ENCODE measurements at regions not wholly inside any gene's neighbourhood (a gene's known extent, or its start where the extent isn't known, plus 50 kb on each side); places are given as distances from the start of the nearest gene placed in this dataset.
"Not testable (repeated sequence)": the region's sequence is repeated elsewhere in the genome, so short reads cannot be mapped to it uniquely, and the experiment has no call there.

DNA sequence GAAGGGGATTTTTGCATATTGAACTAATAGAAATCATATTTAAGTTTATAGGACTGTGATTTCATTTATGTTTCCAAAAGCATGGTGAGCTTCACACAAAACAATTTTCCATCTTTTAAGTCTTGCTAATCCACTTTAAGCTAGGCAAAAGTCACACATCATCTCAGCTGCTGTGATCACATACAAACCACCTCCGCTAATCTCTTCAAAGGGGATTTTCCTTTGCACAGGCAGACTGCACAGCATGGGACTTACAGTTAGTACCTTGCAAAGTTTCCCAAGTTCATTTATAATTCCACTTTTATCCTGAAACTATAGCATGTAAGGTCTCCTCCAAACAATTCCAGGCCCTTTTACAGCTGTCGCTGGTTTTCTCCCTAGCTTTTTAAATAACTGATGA, 225.1 kb upstream of the CNTN3 start:
- DNase-seq (ENCODE audit: low read depth in 4 of 4, low spot score in 3 of 4) = no peak

- no peak for DNase-seq (ENCODE audit: low read depth in 4 of 4, low spot score in 3 of 4)
Measured at GRCh38 chr3:74832925-74833324, 218.5 kb upstream of the CNTN3 start.

DNA sequence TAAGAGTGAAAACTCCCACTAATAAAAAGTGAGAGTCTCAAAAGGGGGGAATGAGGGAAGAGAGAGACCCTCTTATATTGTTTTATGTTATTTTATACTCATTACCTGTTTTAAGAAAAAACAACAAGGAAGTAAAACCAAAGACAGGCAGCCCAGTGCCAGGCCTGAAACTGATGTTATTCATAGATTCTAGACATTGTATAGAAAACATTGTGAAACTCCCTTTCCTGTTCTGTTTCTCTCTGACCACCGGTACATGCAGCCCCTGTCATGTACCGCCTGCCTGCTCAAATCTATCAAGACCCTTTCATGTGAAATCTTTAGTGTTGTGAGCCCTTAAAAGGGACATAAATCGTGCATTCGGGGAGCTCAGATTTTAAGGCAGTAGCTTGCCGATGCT, 216.4 kb upstream of the CNTN3 start:
- DNase-seq (ENCODE audit: low read depth in 4 of 4, low spot score in 3 of 4) = not testable (repeated sequence)

GRCh38 chr3:74825404-74825803, 210.9 kb upstream of the CNTN3 start:
- DNase-seq (ENCODE audit: low read depth in 4 of 4, low spot score in 3 of 4) = not testable (repeated sequence)

DNA sequence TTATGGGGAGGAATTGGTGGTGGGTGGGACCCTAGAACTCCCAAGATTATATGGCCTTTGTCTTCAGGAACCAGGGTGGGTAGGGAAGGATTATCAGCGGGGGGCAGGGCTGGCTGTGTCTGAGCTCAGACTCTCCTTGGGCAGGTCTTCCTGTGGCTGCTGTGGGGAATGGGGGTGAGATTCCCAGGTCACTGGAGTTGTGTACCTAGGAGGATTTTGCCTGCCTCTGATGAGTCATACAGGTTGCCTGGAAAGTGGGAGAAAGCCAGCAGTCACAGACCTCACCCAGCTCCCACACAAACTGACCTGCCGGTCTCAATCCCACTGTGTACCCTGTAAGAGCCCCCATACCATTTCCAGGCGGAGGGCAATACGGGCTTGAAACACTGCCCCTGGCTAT, 209.9 kb upstream of the CNTN3 start:
- DNase-seq (ENCODE audit: low read depth in 4 of 4, low spot score in 3 of 4) = no peak

DNA sequence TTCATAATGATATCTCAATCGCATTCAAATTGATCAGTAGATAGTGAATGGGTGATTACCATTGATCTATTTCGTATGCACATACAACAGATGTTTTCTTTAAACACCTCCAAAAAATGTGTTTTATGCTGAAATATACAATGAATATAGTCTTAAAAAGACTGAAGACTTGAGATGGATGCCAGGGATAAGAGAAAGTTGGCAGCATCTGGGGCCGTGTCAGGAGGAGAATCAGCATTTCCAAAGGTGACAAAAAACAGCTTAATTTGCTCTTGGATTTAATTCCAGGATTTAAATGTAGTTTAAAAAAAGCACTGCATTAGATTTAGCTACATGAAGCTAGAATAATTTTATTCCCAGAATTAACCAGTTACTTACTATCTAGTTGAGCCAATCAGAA, 199.7 kb upstream of the CNTN3 start:
- DNase-seq (ENCODE audit: low read depth in 4 of 4, low spot score in 3 of 4) = no peak

DNA sequence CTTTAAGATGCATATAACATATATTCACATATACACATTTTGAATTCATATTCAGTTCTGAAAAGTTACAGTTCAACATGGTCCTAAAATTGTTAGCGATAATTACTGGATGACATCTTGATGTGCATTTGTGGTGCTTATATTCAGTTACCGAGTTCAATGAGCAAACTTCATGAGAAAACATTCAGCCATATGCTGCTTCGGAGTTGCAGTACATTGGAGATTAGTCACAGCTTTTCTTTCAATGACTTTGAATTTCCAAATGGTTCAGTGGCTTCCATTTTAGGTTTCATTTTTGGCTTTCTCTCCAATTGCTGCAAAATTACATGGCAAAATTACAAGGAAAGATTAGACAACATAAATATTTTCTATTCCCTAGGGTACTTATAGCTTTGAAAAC, 198.3 kb upstream of the CNTN3 start:
- no peak for DNase-seq (ENCODE audit: low read depth in 4 of 4, low spot score in 3 of 4)

DNA sequence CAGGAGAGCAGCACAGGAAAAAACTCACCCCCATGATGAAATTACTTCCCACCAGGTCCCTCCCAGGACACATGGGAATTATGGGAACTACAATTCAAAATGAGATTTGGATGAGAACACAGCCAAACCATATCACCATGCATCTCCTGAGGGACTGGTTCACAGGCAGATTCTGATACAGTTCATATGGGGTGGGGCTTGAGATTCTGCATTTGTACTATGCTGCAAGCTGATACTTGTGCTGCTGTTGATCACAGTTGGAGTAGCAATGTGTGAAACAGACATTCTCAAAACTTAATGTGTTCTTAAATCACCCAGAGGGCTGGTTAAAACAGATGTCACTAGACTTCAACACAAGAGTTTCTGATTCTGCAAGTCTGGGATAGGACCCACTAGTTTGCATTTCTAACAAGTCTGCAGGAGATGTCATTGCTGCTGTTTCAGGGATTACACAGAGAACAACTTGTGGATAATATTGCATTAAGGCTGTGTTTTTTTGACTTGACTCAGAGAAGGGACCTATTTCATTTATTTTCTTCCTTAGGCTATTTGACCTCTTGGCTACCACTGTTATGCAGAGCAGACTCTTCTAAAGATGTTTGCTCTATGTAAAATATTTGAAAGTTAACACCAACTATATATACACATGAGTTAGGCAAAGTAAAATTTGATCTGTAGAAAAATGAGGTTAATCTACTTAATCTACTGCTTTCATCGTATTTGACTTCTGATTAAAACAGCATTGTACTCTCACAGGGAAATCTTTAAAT, 194.2 kb upstream of the CNTN3 start:
- no peak for DNase-seq (ENCODE audit: low read depth in 4 of 4, low spot score in 3 of 4)

GRCh38 chr3:74801924-74802323, 187.5 kb upstream of the CNTN3 start:
- no peak for DNase-seq (ENCODE audit: low read depth in 4 of 4, low spot score in 3 of 4)

DNA sequence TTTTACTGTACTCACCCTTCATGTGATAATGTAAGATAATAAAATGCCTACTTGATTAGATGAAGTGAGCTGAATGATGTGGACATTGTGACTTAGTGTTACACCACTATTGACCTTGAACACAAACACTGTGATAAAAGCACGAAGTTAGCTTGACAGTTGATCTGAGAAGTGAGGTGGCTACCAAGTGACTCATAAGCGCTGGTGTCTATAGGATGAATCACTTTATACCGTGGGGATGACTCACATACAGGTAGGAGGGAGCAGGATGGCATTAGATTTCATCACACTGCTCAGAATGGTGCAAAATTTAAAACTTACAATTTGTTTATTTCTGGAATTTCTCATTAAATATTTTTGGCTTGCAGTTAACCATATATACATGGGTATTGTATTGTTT, 174.7 kb upstream of the CNTN3 start:
- DNase-seq (ENCODE audit: low read depth in 4 of 4, low spot score in 3 of 4) = no peak

DNA sequence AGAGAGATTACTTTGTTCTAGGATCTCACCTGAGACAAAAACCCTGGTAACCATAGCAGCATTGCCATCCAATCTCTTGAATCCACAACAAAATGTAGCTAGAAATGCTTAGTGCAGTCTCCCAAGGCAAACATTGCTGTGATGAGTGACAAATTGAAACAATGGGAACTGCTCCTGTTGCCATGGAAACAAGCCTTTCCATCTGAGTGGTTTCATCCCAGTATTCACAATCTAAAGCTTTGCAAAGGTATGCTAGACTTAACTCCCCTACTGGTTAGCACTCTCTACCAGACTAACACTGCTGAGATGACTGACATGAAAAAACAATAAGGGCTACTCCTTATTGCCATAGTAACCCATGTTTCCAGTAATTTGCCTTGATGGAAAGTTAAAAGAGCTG, 172.6 kb upstream of the CNTN3 start:
- DNase-seq (ENCODE audit: low read depth in 4 of 4, low spot score in 3 of 4) = peak in 1 of 4 donors; percentile 4

DNA sequence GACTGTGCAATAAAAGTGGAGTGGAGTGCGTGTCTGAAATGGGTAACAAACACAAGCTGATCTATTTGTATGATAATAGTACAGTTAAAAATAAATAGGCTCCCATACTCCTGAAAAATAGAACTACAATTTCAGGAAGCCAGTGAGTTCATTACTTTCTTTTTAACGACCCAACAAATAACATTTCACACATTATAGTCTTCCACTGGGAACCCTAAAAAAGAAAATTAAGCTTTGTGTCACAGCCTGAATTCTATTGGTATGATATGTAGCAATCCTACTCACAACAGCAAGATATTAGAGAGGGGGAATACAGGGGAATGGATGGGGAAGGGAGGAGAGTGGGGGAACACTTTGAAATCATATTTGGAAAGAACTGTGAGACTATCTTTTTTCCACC, 156.9 kb upstream of the CNTN3 start:
- no peak for DNase-seq (ENCODE audit: low read depth in 4 of 4, low spot score in 3 of 4)

GRCh38 chr3:74768010-74768409, 153.6 kb upstream of the CNTN3 start:
- no peak for DNase-seq (ENCODE audit: low read depth in 4 of 4, low spot score in 3 of 4)

DNA sequence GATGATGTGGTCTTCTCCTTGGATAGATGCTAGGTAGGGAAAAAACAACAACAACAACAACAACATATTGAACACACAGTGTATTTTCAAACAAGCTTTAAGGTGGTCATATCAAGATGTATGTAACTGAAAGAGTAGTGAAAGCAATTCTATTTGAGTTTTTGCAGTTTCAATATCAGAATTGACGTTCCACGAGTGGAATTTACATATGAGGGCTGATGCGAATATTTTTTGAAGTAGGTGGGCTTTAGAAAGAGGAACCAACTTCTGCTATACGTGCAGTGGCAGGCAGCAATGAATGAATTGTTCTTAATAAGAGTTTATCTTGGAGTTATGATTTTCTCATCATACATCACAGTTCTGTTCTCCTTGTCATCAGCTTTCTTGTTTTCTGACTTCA, 151.9 kb upstream of the CNTN3 start:
- DNase-seq (ENCODE audit: low read depth in 4 of 4, low spot score in 3 of 4) = no peak

DNA sequence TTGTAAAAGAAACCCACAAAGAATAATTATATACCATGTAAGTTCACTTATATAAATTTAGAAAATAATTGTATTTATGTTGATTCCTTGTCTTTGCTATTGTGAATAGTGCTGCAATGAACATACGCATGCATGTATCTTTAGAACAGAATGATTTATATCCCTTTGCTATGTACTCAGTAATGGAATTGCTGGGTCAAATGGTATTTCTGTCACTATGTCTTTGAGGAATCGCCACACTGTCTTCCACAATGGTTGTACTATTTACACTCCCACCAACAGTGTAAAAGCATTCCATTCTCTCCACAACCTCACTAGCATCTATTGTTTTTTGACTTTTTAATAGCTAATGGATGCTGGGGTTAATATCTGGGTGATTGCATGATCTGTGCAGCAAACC, 149.4 kb upstream of the CNTN3 start:
- DNase-seq (ENCODE audit: low read depth in 4 of 4, low spot score in 3 of 4) = no peak

- DNase-seq (ENCODE audit: low read depth in 4 of 4, low spot score in 3 of 4) = no peak
Measured at GRCh38 chr3:74756674-74757073, 142.2 kb upstream of the CNTN3 start.

- DNase-seq (ENCODE audit: low read depth in 4 of 4, low spot score in 3 of 4) = no peak
Measured at GRCh38 chr3:74752290-74752689, 137.8 kb upstream of the CNTN3 start.

- DNase-seq (ENCODE audit: low read depth in 4 of 4, low spot score in 3 of 4) = no peak
Measured at GRCh38 chr3:74751775-74752174, 137.3 kb upstream of the CNTN3 start.

GRCh38 chr3:74750901-74751300, 136.4 kb upstream of the CNTN3 start:
- no peak for DNase-seq (ENCODE audit: low read depth in 4 of 4, low spot score in 3 of 4)

DNA sequence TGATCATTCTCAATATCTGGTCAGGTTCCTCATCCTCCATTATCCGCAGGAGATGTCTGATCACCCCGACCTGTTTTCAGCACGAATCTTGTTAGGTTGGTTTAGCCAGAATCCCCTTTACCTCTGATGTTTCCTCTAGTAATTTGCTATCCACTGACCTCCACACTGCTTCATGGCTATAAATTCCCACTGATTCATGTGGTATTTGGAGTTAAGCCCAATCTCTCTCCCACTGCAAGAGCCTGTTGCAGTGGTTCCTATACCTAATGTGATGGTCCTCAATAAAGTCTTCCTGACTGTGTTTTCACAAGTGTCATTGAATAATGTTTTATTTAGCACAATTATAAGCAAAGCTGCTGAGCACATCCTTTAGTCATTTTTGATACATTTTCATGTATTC, 124.8 kb upstream of the CNTN3 start:
- no peak for DNase-seq (ENCODE audit: low read depth in 4 of 4, low spot score in 3 of 4)

GRCh38 chr3:74722211-74722610, 107.8 kb upstream of the CNTN3 start:
- no peak for DNase-seq (ENCODE audit: low read depth in 4 of 4, low spot score in 3 of 4)

DNA sequence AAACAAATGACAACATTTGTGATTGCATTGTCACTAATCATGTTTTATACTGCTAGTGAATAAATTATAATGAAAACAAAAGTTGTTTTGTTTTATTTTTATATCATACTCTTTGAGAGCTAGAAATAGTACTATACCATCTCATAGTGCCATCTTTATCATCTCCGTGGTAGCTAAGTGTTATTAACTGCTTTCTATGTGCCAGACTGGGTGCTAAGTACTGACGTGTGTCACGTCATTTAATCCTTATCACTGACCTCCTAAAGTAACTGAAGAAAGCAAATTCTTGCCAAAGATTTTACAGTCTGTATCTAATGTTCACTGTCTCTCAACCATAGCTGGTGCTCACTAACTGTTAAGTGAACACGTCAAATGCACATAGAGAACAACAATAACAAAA, 99.5 kb upstream of the CNTN3 start:
- DNase-seq (ENCODE audit: low read depth in 4 of 4, low spot score in 3 of 4) = no peak

DNA sequence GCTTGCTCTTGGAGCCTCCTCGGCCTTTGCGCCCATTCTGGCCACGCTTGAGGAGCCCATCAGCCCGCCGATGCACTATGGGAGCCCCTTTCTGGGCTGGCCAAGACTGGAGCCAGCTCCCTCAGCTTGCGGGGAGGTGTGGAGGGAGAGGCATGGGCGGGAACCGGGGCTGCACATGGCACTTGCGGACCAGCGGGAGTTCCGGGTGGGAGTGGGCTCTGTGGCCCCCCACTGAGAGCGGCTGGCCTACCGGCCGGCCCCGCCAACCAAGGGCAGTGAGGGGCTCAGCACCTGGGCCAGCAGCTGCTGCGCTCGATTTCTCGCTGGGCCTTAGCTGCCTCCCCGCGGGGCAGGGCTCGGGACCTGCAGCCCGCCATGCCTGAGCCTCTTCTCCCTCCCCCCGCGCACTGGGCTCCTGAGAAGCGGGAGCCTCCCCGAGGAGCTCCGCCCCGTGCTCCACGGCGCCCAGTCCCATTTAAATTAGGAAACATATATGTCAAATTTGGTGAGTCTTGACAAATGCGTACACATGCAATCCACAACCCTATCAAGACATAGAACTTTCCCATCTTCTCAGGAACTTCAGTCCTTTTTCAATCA, 97.6 kb upstream of the CNTN3 start:
- DNase-seq (ENCODE audit: low read depth in 4 of 4, low spot score in 3 of 4) = no peak

Measured in left renal pelvis (tissue), 4 donors.